GM23248 (cell line): ENCODE measurements at regions not wholly inside any gene's neighbourhood (a gene's known extent, or its start where the extent isn't known, plus 50 kb on each side); places are given as distances from the start of the nearest gene placed in this dataset.

Experiments used
- EZH2 ChIP-seq: fragments of 200-600 bp; sonication (generic); IDR thresholded peaks from 2 replicates; pipeline ENCODE4 v1.6.1; 2018; ENCODE audit warnings: antibody characterized with exemption, mild to moderate bottlenecking; ENCODE audit not compliant: insufficient read depth, poor library complexity, severe bottlenecking
- EZH2phosphoT487 ChIP-seq: fragments of 200-600 bp; sonication (generic); IDR thresholded peaks from 2 replicates; pipeline ENCODE4 v1.6.1; 2018; ENCODE audit warnings: antibody characterized with exemption, moderate library complexity, mild to moderate bottlenecking, low read depth; ENCODE audit not compliant: insufficient read depth

GRCh38 chr4:141548791-141549190 is 87.6 kb upstream of the IL15 start:
- no peak for TF ChIP-seq EZH2phosphoT487
- no peak for TF ChIP-seq EZH2
